SU-DHL-6 (cell line): ENCODE measurements at regions not wholly inside any gene's neighbourhood (a gene's known extent, or its start where the extent isn't known, plus 50 kb on each side); places are given as distances from the start of the nearest gene placed in this dataset.

Experiments used
- H2AFZ ChIP-seq: fragments of 200-600 bp; sonication (generic); 2 replicates; pipeline ENCODE4 v1.6.1; 2014; ENCODE audit warnings: low read depth, mild to moderate bottlenecking, moderate library complexity, mixed read lengths, antibody characterized with exemption, low read length; ENCODE audit not compliant: severe bottlenecking
- H3F3A ChIP-seq: fragments of 200-600 bp; shearing (Covaris generic); 2 replicates; pipeline ENCODE4 v1.6.0; 2016; ENCODE audit warnings: antibody characterized with exemption, mild to moderate bottlenecking; ENCODE audit not compliant: insufficient read depth
- H3K27ac ChIP-seq: fragments of 200-600 bp; sonication (generic); 2 replicates; pipeline ENCODE4 v1.5.1; 2016; ENCODE audit warnings: low read depth, mild to moderate bottlenecking, low read length, moderate library complexity, mixed read lengths
- H3K27me3 ChIP-seq: fragments of 200-600 bp; sonication (generic), shearing (Covaris generic); 2 replicates; pipeline ENCODE4 v1.6.0; 2014; ENCODE audit warnings: mild to moderate bottlenecking, low read length
- H3K36me3 ChIP-seq: fragments of 200-600 bp; sonication (generic); 2 replicates; pipeline ENCODE4 v1.6.1; 2014; ENCODE audit warnings: mild to moderate bottlenecking, low read length, mixed read lengths
- H3K4me2 ChIP-seq: fragments of 300-600, 200-600 bp; shearing (Covaris generic), sonication (generic); 2 replicates; pipeline ENCODE4 v1.6.0; 2014; ENCODE audit warnings: low read length, low read depth, mild to moderate bottlenecking; ENCODE audit not compliant: poor library complexity, severe bottlenecking
- H3K4me3 ChIP-seq: fragments of 200-600 bp; sonication (generic); 2 replicates; pipeline ENCODE4 v1.5.1; 2014; ENCODE audit warnings: antibody characterized with exemption, low read length, mild to moderate bottlenecking, mixed read lengths; ENCODE audit not compliant: insufficient read depth, poor library complexity, severe bottlenecking
- H3K79me2 ChIP-seq: fragments of 200-600 bp; sonication (generic); 2 replicates; pipeline ENCODE4 v1.6.1; 2014; ENCODE audit warnings: mild to moderate bottlenecking, low read length, moderate library complexity; ENCODE audit not compliant: insufficient read depth
- H3K9ac ChIP-seq: fragments of 200-600 bp; sonication (generic); 2 replicates; pipeline ENCODE4 v1.7.0; 2014; ENCODE audit warnings: mild to moderate bottlenecking, low read length
- H3K9me2 ChIP-seq: fragments of 200-600 bp; sonication (generic); replicated peaks from 2 replicates; pipeline ENCODE4 v1.6.1; 2014; ENCODE audit warnings: low read length; ENCODE audit not compliant: insufficient read depth
- H3K9me3 ChIP-seq: fragments of 200-600 bp; sonication (generic); 2 replicates; pipeline ENCODE4 v1.6.1; 2014; ENCODE audit warnings: low read length, mixed read lengths; ENCODE audit not compliant: insufficient read depth
- H4K20me1 ChIP-seq: fragments of 200-600 bp; sonication (generic); 2 replicates; pipeline ENCODE4 v1.6.1; 2014; ENCODE audit warnings: low read depth, mild to moderate bottlenecking, antibody characterized with exemption, low read length, moderate library complexity, mixed read lengths
- CTCF ChIP-seq: fragments of 200-600 bp; sonication (generic); IDR thresholded peaks from one replicate; pipeline ENCODE4 v1.5.1; 2017; ENCODE audit warnings: antibody characterized with exemption, mild to moderate bottlenecking, low read length, moderate library complexity; ENCODE audit not compliant: insufficient read depth, poor library complexity, severe bottlenecking
- EZH2phosphoT487 ChIP-seq: fragments of 200-600 bp; sonication (generic), shearing (Covaris generic); conservative IDR thresholded peaks from 2 replicates; pipeline ENCODE4 v1.6.1; 2018; ENCODE audit warnings: mild to moderate bottlenecking, antibody characterized with exemption, low read length, moderate library complexity, mixed read lengths

GRCh38 chr2:186195696-186196095 lies 290.4 kb upstream of the ZC3H15 start:
- Histone ChIP-seq H3K4me3 (no peak overlapping the region), H3K79me2 (no peaks in the 10 kb centered on the region), H2AFZ (no peak overlapping the region), H3K27me3 (no peaks in the 10 kb centered on the region), H4K20me1 (no peaks in the 10 kb centered on the region), H3K9ac (no peak overlapping the region), H3K36me3 (no peaks in the 10 kb centered on the region), H3K4me2 (no peak overlapping the region), H3F3A (no peaks in the 10 kb centered on the region), H3K9me3 (no peaks in the 10 kb centered on the region), H3K9me2 (no peaks in the 10 kb centered on the region), H3K27ac (no peak overlapping the region)
- TF ChIP-seq EZH2phosphoT487 (no peak), CTCF (no peak)

GRCh38 chr2:186197955-186198354 lies 288.1 kb upstream of the ZC3H15 start:
- Histone ChIP-seq H3K9ac (no peak overlapping the region), H3K79me2 (no peaks in the 10 kb centered on the region), H3K9me2 (no peaks in the 10 kb centered on the region), H3K27me3 (no peaks in the 10 kb centered on the region), H3F3A (no peaks in the 10 kb centered on the region), H3K4me2 (no peak overlapping the region), H3K9me3 (no peaks in the 10 kb centered on the region), H4K20me1 (no peaks in the 10 kb centered on the region), H3K27ac (no peak overlapping the region), H2AFZ (no peak overlapping the region), H3K36me3 (no peaks in the 10 kb centered on the region), H3K4me3 (no peak overlapping the region)
- TF ChIP-seq CTCF: no peak
- TF ChIP-seq EZH2phosphoT487: no peak

GRCh38 chr2:186199029-186199428 lies 287.0 kb upstream of the ZC3H15 start:
- H4K20me1 ChIP-seq: no peaks in the 10 kb centered on the region
- no peaks in the 10 kb centered on the region for H3F3A ChIP-seq
- no peak overlapping the region for H3K4me2 ChIP-seq
- H3K4me3 ChIP-seq: no peak overlapping the region
- no peak overlapping the region for H3K27ac ChIP-seq
- H2AFZ ChIP-seq: no peak overlapping the region
- TF ChIP-seq CTCF (no peak), EZH2phosphoT487 (no peak)
- no peak overlapping the region for H3K9ac ChIP-seq
- H3K9me2 ChIP-seq: no peaks in the 10 kb centered on the region
- no peaks in the 10 kb centered on the region for H3K36me3 ChIP-seq
- no peaks in the 10 kb centered on the region for H3K27me3 ChIP-seq
- no peaks in the 10 kb centered on the region for H3K9me3 ChIP-seq
- no peaks in the 10 kb centered on the region for H3K79me2 ChIP-seq

- no peak overlapping the region for H3K4me2 ChIP-seq
- H3K36me3 ChIP-seq: no peaks in the 10 kb centered on the region
- no peak for TF ChIP-seq CTCF
- no peak for TF ChIP-seq EZH2phosphoT487
- H2AFZ ChIP-seq: no peak overlapping the region
- no peaks in the 10 kb centered on the region for H3F3A ChIP-seq
- no peaks in the 10 kb centered on the region for H4K20me1 ChIP-seq
- no peaks in the 10 kb centered on the region for H3K27me3 ChIP-seq
- no peak overlapping the region for H3K27ac ChIP-seq
- no peaks in the 10 kb centered on the region for H3K9me3 ChIP-seq
- H3K9me2 ChIP-seq: no peaks in the 10 kb centered on the region
- H3K79me2 ChIP-seq: no peaks in the 10 kb centered on the region
- H3K4me3 ChIP-seq: no peak overlapping the region
- H3K9ac ChIP-seq: no peak overlapping the region
Observed at GRCh38 chr2:186201371-186201770, 284.7 kb upstream of the ZC3H15 start.
